ENCODE measurements at regions not wholly inside any gene's neighbourhood (a gene's known extent, or its start where the extent isn't known, plus 50 kb on each side); places are given as distances from the start of the nearest gene placed in this dataset.

DNA sequence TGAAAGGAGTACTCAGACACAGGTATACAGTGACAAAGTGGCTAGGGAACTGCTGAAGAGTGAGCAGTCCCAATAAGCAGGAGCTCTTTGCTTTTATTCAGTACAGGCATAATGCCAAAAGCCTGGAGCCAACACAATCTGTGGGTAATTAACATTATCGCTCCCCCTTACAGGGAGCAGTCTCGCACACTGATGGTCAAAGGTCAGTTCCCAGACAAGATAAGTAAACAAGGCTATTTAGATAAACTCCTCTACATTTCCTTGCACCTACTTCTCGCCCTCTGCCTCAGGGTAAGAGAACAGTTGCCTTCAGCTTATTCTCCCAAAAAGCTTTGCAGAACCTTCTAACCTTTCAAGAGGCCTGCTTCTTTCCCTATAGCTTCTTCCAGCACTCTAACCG lies 73.9 kb upstream of the TAF9B start:
- Mint-ChIP-seq H3K27me3 (no peaks in the 10 kb centered on the region), H3K9me3 (no peaks in the 10 kb centered on the region), H3K4me1 (ENCODE audit: low read depth in 2 of 2) (no peaks in the 10 kb centered on the region), H3K4me3 (no peak overlapping the region), H3K36me3 (ENCODE audit: insufficient read depth) (no peaks in the 10 kb centered on the region), H3K27ac (no peak overlapping the region)
- no peak for DNase-seq
- ATAC-seq (replicated peaks), result no peak

DNA sequence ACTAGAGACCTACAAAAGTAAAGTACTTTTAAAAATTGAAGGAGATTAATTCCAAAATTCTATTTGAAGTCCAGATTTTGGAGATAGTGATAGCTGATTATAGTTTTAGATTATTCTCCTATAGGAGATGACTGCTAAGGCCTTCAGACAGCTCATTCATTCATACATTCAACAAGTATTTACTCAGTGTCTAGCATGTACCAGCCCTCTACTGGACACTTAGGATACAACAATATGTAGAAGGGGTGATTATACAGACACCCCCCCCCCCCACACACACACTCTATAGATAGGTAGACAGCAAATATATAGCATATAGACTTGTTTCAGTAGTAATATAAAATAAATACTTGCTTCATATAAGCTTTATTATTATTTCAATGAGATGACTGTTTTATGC lies 60.4 kb upstream of the TAF9B start:
- no peak for DNase-seq
- ATAC-seq (replicated peaks), result peak; percentile 41
- Mint-ChIP-seq H3K27me3 (peaks cover 17 to 19% of the 10 kb centered on the region in 2 donors), H3K27ac (no peak overlapping the region), H3K9me3 (no peaks in the 10 kb centered on the region), H3K4me1 (ENCODE audit: low read depth in 2 of 2) (no peaks in the 10 kb centered on the region), H3K4me3 (no peak overlapping the region), H3K36me3 (ENCODE audit: insufficient read depth) (no peaks in the 10 kb centered on the region)

All from effector memory CD8-positive, alpha-beta T cell (primary cell).